ENCODE measurements at regions not wholly inside any gene's neighbourhood (a gene's known extent, or its start where the extent isn't known, plus 50 kb on each side); places are given as distances from the start of the nearest gene placed in this dataset.

DNA sequence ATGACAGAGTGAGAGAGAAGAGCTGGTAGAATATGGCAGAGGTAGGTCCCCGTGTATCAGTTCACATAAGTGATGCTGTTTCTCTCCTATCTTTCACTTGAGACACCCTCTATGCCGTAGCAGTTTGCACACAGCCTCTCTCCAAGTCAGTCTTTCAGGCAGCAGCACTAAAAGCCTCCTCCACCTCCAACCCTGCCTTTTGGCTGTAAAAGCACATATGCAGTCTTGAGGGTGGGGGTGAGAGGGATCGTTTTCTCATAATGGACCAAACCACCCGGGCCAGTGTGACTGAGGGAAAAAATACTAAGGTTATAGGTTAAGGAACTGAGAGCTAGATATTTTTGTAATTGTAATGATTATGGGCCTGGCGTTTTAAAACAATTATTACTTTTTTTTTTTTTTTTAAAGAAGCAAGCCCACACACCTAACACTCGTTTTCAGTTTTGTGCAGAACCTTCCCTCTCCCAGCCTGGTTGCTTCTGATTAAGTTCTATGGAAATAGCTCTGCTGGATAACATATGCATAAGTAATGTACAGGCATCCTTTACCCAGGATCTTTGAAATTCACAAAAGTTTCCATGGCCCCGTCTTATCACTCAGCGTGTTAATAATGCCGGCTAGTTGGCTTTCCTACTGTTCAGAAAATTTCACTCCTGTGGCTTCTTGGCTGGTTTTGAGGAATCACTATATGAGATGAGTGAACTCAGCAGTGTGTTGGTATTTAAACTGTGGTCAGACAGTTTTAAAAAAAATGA lies 112.2 kb upstream of the MEIS1 start:
- TF ChIP-seq, protein P1, sequence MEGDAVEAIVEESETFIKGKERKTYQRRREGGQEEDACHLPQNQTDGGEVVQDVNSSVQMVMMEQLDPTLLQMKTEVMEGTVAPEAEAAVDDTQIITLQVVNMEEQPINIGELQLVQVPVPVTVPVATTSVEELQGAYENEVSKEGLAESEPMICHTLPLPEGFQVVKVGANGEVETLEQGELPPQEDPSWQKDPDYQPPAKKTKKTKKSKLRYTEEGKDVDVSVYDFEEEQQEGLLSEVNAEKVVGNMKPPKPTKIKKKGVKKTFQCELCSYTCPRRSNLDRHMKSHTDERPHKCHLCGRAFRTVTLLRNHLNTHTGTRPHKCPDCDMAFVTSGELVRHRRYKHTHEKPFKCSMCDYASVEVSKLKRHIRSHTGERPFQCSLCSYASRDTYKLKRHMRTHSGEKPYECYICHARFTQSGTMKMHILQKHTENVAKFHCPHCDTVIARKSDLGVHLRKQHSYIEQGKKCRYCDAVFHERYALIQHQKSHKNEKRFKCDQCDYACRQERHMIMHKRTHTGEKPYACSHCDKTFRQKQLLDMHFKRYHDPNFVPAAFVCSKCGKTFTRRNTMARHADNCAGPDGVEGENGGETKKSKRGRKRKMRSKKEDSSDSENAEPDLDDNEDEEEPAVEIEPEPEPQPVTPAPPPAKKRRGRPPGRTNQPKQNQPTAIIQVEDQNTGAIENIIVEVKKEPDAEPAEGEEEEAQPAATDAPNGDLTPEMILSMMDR (IDR thresholded peaks at IDR 0.05; ENCODE audit: control insufficient read depth, insufficient read depth, low read depth, low read length, missing control alignments), result no peak
- no peak for DNase-seq (ENCODE audit: low read depth)
- H3K4me3 ChIP-seq (ENCODE audit: control insufficient read depth, low read depth, low read length), result no peak overlapping the region

DNA sequence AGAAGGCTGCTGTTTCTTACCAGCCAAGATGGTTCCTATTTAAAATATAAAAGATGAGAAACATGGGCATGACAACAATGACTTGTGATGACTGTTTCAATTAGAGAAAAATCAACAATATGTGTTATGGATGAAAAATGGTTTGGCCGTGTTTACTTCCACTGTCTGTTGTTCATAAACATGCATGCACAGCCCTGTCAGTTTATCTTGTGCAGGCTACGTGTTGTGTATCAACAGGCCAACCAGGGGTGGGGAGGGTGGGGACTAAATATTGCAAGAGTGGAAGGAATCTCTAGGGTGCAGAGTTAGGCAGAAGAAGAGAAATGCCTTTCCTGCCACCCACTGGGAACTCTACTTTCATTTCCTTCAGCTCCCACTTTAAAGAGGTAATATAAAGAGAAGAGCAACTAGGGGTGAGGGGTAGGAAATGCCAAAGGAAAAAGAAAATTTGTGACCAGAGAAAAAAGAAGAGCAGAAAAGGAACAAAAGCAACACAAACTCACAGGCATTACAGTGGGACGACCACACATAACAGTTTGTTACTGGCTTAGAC lies 116.8 kb upstream of the MEIS1 start:
- TF ChIP-seq, protein P1 (IDR thresholded peaks at IDR 0.05; ENCODE audit: control insufficient read depth, insufficient read depth, low read depth, low read length, missing control alignments), result no peak
- H3K4me3 ChIP-seq (ENCODE audit: control insufficient read depth, low read depth, low read length), result no peak overlapping the region
- no peak for DNase-seq (ENCODE audit: low read depth)

DNA sequence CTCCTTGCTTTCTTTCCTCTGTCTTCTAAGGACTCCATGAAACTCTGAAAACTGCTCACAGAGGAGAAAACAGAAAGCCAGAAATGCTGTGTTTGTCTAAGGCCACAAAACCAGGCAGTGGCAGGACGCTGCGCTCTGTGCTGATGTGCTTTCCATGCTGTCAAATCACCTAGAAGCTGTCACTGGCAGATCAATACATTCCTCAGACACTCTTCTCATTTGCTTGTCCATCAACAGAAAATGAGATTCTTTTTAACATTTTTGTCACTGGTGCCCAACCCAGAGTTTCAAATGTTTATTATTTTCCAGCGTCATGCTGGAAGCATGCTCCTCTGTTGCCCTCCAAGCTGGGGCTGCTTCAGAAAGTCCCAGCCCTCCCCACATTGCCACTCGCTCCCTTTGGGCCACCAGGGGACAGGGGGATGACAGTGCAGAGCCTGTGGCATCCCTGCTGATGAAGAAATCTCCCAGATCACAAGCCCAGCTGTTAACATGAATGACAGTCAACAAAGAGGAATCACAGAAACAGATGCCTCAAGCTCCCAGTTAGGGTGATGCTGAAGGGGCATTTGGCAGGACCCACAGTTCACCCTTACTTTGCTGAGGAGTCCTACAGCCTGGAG lies 117.5 kb upstream of the MEIS1 start:
- DNase-seq (ENCODE audit: low read depth), result no peak
- TF ChIP-seq, protein P1 (IDR thresholded peaks at IDR 0.05; ENCODE audit: control insufficient read depth, insufficient read depth, low read depth, low read length, missing control alignments), result no peak
- H3K4me3 ChIP-seq (ENCODE audit: control insufficient read depth, low read depth, low read length), result no peak overlapping the region

DNA sequence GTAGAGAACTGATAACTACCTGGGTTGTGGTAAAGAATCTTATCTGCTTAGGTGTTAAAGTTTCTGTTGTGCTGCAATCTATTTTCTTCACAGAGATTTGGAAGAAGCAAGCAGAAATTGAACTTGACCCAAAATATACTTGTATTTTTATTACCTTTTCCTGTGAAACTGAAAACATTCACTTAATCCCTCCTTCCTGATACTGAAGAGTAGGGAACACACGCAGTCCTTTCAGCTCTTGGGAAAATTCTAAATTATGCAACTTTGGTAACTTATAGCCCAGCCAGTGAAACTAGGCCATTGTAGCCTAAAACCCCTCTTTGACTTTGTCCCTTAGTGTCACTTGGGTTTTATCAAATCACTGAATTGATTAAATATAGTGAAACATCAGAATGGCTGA lies 128.4 kb upstream of the MEIS1 start:
- DNase-seq (ENCODE audit: low read depth), result no peak
- H3K4me3 ChIP-seq (ENCODE audit: control insufficient read depth, low read depth, low read length), result no peak overlapping the region
- TF ChIP-seq, protein P1 (IDR thresholded peaks at IDR 0.05; ENCODE audit: control insufficient read depth, insufficient read depth, low read depth, low read length, missing control alignments), result no peak

DNA sequence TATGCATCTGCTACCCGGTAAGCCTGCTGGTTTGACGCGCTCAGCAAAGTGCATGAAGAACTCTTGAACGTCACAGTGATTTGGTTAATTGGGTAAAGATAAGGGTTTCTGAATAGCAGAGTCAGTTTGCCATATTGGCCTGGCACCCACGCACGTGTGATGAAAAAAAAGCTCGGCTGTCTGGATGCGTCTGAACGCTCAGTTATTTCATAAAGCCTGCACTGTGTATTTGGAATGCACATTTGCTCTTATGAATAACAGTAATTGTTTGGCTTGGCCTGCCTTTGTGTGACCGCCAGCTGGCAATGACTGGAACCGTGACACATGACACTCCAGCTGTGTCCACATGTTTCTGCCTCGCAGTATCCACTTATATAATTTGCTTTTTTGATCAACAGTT lies 129.2 kb upstream of the MEIS1 start:
- no peak overlapping the region for H3K4me3 ChIP-seq (ENCODE audit: control insufficient read depth, low read depth, low read length)
- DNase-seq (ENCODE audit: low read depth), result no peak
- TF ChIP-seq, protein P1 (IDR thresholded peaks at IDR 0.05; ENCODE audit: control insufficient read depth, insufficient read depth, low read depth, low read length, missing control alignments), result no peak

DNA sequence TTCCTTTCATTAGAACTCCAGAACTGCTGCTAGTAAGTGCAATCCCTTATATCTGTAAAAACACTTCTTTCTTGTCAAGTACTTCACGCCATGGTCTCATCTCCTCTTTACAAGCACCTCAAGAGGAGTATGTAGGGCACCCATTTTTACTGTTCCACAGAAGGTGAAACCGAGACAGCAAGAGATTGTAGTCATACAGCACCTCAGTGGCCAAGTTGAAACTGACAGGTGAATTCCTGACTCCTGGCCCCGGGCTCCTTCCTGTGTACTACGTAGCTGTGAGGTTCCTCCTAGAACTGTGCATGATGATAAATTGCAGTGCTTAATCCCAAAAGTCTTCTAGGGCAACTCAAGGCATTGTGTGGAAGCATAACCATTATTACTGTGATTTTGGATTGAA lies 131.5 kb upstream of the MEIS1 start:
- no peak overlapping the region for H3K4me3 ChIP-seq (ENCODE audit: control insufficient read depth, low read depth, low read length)
- TF ChIP-seq, protein P1 (IDR thresholded peaks at IDR 0.05; ENCODE audit: control insufficient read depth, insufficient read depth, low read depth, low read length, missing control alignments), result no peak
- DNase-seq (ENCODE audit: low read depth), result no peak
